B cell (primary cell): ENCODE measurements at regions not wholly inside any gene's neighbourhood (a gene's known extent, or its start where the extent isn't known, plus 50 kb on each side); places are given as distances from the start of the nearest gene placed in this dataset.

Experiments
- ATAC-seq: fragments of 200-7000 bp; cut with Tn5 transposase; one replicate; pipeline ENCODE4 v1.10.0; 2021; ENCODE audit warnings: low read depth, mild to moderate bottlenecking, moderate number of reproducible peaks, moderate library complexity
- CTCF ChIA-PET: fragments of 350-600 bp; sonication (Branson Sonifier 250); formaldehyde crosslinking; loops from one replicate; lab custom pipeline; 2021; ENCODE audit warnings: antibody characterized with exemption, inconsistent platforms; lab: Charles Lee
- POLR2A ChIA-PET: fragments of 350-600 bp; sonication (Branson Sonifier 250); formaldehyde crosslinking; loops from one replicate; lab custom pipeline; 2021; ENCODE audit warnings: antibody characterized with exemption; lab: Charles Lee
- DNase-seq: peaks from one replicate; pipeline ENCODE4 v3.0.0; 2013
- H2AFZ ChIP-seq: 2 replicates; pipeline ENCODE4 v1.6.1; 2012; ENCODE audit warnings: mild to moderate bottlenecking, low read depth, low read length; ENCODE audit not compliant: insufficient read depth, poor library complexity, severe bottlenecking
- H3K27ac ChIP-seq, 2 donors: 1 replicate in 1 of 2; 2 replicates in 1 of 2; pipeline ENCODE4 v1.5.1; 2012 to 2013; ENCODE audit warnings: low read length in 2 of 2, mild to moderate bottlenecking in 2 of 2, moderate library complexity in 1 of 2
- H3K27me3 ChIP-seq, 4 experiments: fragments of 200-600 bp in 1 of 4; sonication (generic) in 1 of 4; replicated peaks in 1 of 4; 1 replicate in 2 of 4; 2 replicates in 2 of 4; pipeline versions ENCODE4 v1.6.1 to v1.7.0; 2013 to 2016; ENCODE audit warnings: low read length in 3 of 4, mild to moderate bottlenecking in 2 of 4, mixed read lengths in 1 of 4, moderate library complexity in 1 of 4; ENCODE audit not compliant: insufficient read depth in 4 of 4, control insufficient read depth in 3 of 4; ENCODE audit errors: control extremely low read depth in 1 of 4
- H3K36me3 ChIP-seq, 2 experiments: replicated peaks in 1 of 2; 1 replicate in 1 of 2; 2 replicates in 1 of 2; pipeline versions ENCODE4 v1.6.1 to v1.7.1; 2013; ENCODE audit warnings: low read length in 1 of 2; ENCODE audit not compliant: insufficient read depth in 2 of 2, control insufficient read depth in 1 of 2; ENCODE audit errors: control extremely low read depth in 1 of 2, extremely low read depth in 1 of 2
- H3K4me1 ChIP-seq, 2 donors: fragments of 200-600 bp in 1 of 2; sonication (generic) in 1 of 2; 1 replicate in 1 of 2; 2 replicates in 1 of 2; pipeline versions ENCODE4 v1.5.1 to v1.6.1; 2013 to 2017; ENCODE audit warnings: low read length in 2 of 2; ENCODE audit not compliant: control insufficient read depth in 2 of 2, insufficient read depth in 2 of 2
- H3K4me2 ChIP-seq: replicated peaks from 2 replicates; pipeline ENCODE3; 2012; ENCODE audit warnings: mild to moderate bottlenecking, low read depth, low read length; ENCODE audit not compliant: poor library complexity, severe bottlenecking
- H3K4me3 ChIP-seq, 5 experiments: fragments of 200-600 bp in 1 of 5; sonication (generic) in 1 of 5; 1 replicate in 3 of 5; 2 replicates in 2 of 5; pipeline versions ENCODE4 v1.5.1 to v1.7.0; 2011 to 2016; ENCODE audit warnings: low read length in 4 of 5, mild to moderate bottlenecking in 4 of 5, low read depth in 2 of 5, control low read depth in 1 of 5, moderate library complexity in 1 of 5; ENCODE audit not compliant: insufficient read depth in 1 of 5; ENCODE audit errors: control extremely low read depth in 1 of 5, extremely low read depth in 1 of 5
- H3K79me2 ChIP-seq: fragments of 200-600 bp; sonication (generic); one replicate; pipeline ENCODE4 v1.6.0; 2016; ENCODE audit warnings: low read length; ENCODE audit not compliant: control insufficient read depth, insufficient read depth
- H3K9ac ChIP-seq: fragments of 200-600 bp; sonication (generic); 2 replicates; pipeline ENCODE4 v1.6.1; 2017; ENCODE audit warnings: mild to moderate bottlenecking, low read length, moderate library complexity
- H3K9me3 ChIP-seq, 3 donors: one replicate each; pipeline versions ENCODE4 v1.6.1 to v1.7.1; 2013; ENCODE audit warnings: low read length in 2 of 3; ENCODE audit not compliant: control insufficient read depth in 2 of 3, insufficient read depth in 1 of 3; ENCODE audit errors: control extremely low read depth in 1 of 3
- H4K20me1 ChIP-seq: 2 replicates; pipeline ENCODE4 v1.6.0; 2012; ENCODE audit warnings: mild to moderate bottlenecking, low read length; ENCODE audit not compliant: insufficient read depth, control insufficient read depth, poor library complexity, severe bottlenecking
- H3K27ac Mint-ChIP-seq: one replicate; pipeline ENCODE4 v1.8.0; 2021; ENCODE audit warnings: mixed read lengths
- H3K27me3 Mint-ChIP-seq: one replicate; pipeline ENCODE4 v1.8.0; 2021; ENCODE audit warnings: mixed read lengths
- H3K4me1 Mint-ChIP-seq: one replicate; pipeline ENCODE4 v1.8.0; 2021; ENCODE audit warnings: mixed read lengths
- H3K4me3 Mint-ChIP-seq: one replicate; pipeline ENCODE4 v1.8.0; 2021; ENCODE audit warnings: mixed read lengths
- H3K9me3 Mint-ChIP-seq: one replicate; pipeline ENCODE4 v1.8.0; 2022; ENCODE audit warnings: mixed read lengths; ENCODE audit not compliant: insufficient read depth
- EZH2 ChIP-seq: IDR thresholded peaks from 2 replicates; pipeline ENCODE4 v1.6.1; 2012; ENCODE audit warnings: borderline replicate concordance, low read depth, mild to moderate bottlenecking, moderate library complexity, low read length; ENCODE audit not compliant: insufficient read depth, poor library complexity, severe bottlenecking
- WGBS: methylation state at CpG from one replicate; pipeline ENCODE4 v1.1.5; 2013; ENCODE audit warnings: missing lambda C conversion rate; ENCODE audit not compliant: insufficient coverage; 5-methylcytosine and 5-hydroxymethylcytosine counted together
- intact Hi-C: fragments of 100-400 bp; cut with micrococcal nuclease; formaldehyde crosslinking; loops from one replicate; pipeline ENCODE4 v1.10.0; 2022
- TF ChIP-seq, protein P1 (sequence below): fragments of 200-600 bp; IDR thresholded peaks from one replicate; pipeline ENCODE4 v1.8.0; 2022; ENCODE audit warnings: antibody characterized with exemption, mild to moderate bottlenecking

DNA sequence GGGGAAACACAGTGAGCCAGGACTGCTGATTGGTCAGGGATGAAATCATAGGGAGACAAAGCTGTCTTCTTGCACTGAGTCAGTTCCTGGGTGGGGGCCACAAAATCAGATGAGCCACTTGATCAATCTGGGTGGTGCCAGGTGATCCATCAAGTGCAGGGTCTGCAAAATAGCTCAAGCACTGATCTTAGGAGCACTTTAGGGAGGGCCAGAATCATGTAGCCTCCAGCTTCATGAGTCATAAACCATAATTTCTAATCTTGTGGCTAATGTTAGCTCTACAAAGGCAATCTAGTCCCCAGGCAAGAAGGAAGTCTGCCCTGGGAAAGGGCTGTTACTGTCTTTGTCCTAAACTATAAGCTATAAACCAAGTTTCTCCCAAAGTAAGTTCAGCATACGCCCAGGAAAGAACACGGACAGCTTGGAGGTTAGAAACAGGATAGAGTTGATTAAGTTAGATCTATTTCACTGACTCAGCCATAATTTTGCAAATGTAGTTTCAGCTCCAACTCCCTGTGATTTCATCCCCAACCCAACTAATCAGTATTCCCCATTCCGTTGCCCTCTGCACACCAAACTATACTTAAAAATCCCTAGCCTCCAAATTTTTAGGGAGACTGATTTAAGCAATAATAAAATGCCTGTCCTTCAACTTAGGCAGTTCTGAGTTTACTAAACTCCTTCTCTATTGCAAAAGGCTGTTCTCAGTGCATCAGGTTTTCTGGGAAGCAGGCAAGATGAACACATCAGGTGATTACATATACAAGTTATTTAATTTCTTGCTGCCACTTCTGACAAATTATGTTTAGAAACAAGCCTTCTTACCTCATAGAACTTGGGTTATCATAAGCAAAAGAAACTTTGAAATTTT lies 226.9 kb upstream of the SPOPL start:
- TF ChIP-seq EZH2 = no peak
- TF ChIP-seq, protein P1, sequence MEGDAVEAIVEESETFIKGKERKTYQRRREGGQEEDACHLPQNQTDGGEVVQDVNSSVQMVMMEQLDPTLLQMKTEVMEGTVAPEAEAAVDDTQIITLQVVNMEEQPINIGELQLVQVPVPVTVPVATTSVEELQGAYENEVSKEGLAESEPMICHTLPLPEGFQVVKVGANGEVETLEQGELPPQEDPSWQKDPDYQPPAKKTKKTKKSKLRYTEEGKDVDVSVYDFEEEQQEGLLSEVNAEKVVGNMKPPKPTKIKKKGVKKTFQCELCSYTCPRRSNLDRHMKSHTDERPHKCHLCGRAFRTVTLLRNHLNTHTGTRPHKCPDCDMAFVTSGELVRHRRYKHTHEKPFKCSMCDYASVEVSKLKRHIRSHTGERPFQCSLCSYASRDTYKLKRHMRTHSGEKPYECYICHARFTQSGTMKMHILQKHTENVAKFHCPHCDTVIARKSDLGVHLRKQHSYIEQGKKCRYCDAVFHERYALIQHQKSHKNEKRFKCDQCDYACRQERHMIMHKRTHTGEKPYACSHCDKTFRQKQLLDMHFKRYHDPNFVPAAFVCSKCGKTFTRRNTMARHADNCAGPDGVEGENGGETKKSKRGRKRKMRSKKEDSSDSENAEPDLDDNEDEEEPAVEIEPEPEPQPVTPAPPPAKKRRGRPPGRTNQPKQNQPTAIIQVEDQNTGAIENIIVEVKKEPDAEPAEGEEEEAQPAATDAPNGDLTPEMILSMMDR = no peak
- H4K20me1 ChIP-seq = no peaks in the 10 kb centered on the region
- H3K9me3 Mint-ChIP-seq = no peaks in the 10 kb centered on the region
- H2AFZ ChIP-seq = no peak overlapping the region
- no peaks in the 10 kb centered on the region for H3K27me3 ChIP-seq
- ChIA-PET CTCF (no interaction called here), POLR2A (no interaction called here)
- H3K79me2 ChIP-seq = no peaks in the 10 kb centered on the region
- no peak overlapping the region for H3K4me3 ChIP-seq
- H3K27ac ChIP-seq = no peak overlapping the region
- peaks cover 0 to 2% (median 0%) of the 10 kb centered on the region in 3 donors for H3K9me3 ChIP-seq
- no peaks in the 10 kb centered on the region for H3K4me1 ChIP-seq
- intact Hi-C loops = no loop called here
- no peak overlapping the region for H3K9ac ChIP-seq
- WGBS = no CpG with 5 or more reads among the region's 3 CpGs
- no peak overlapping the region for H3K27ac Mint-ChIP-seq
- no peak overlapping the region for H3K4me3 Mint-ChIP-seq
- H3K36me3 ChIP-seq = no peaks in the 10 kb centered on the region
- ATAC-seq = no peak
- no peaks in the 10 kb centered on the region for H3K27me3 Mint-ChIP-seq
- no peak overlapping the region for H3K4me2 ChIP-seq
- no peak for DNase-seq
- H3K4me1 Mint-ChIP-seq = no peaks in the 10 kb centered on the region

- Histone ChIP-seq H3K79me2 (no peaks in the 10 kb centered on the region), H3K4me1 (no peaks in the 10 kb centered on the region), H3K4me3 (no peak overlapping the region), H3K9ac (no peak overlapping the region), H2AFZ (no peak overlapping the region), H3K27ac (no peak overlapping the region), H4K20me1 (no peaks in the 10 kb centered on the region), H3K4me2 (no peak overlapping the region), H3K9me3 (peaks cover 0 to 2% (median 0%) of the 10 kb centered on the region in 3 donors), H3K27me3 (no peaks in the 10 kb centered on the region), H3K36me3 (no peaks in the 10 kb centered on the region)
- ATAC-seq = no peak
- ChIA-PET CTCF (no interaction called here), POLR2A (no interaction called here)
- TF ChIP-seq, protein P1 = no peak
- TF ChIP-seq EZH2 = no peak
- Mint-ChIP-seq H3K9me3 (no peaks in the 10 kb centered on the region), H3K4me1 (no peaks in the 10 kb centered on the region), H3K27me3 (no peaks in the 10 kb centered on the region), H3K27ac (no peak overlapping the region), H3K4me3 (no peak overlapping the region)
- 67% methylated on average over 1 of the region's 2 CpGs for WGBS
- DNase-seq = no peak
- intact Hi-C loops = no loop called here
These were observed 226.3 kb upstream of the SPOPL start for GRCh38 chr2:138275292-138275690.
